ENCODE measurements at regions not wholly inside any gene's neighbourhood (a gene's known extent, or its start where the extent isn't known, plus 50 kb on each side); places are given as distances from the start of the nearest gene placed in this dataset.

- Mint-ChIP-seq H3K4me1 (ENCODE audit: low read depth, unreplicated experiment) (peaks cover 10% of the 10 kb centered on the region), H3K4me3 (ENCODE audit: unreplicated experiment) (no peak overlapping the region), H3K27me3 (ENCODE audit: unreplicated experiment) (peaks cover 3% of the 10 kb centered on the region), H3K27ac (ENCODE audit: unreplicated experiment) (no peak overlapping the region), H3K36me3 (ENCODE audit: unreplicated experiment) (no peaks in the 10 kb centered on the region), H3K9me3 (ENCODE audit: unreplicated experiment) (no peaks in the 10 kb centered on the region)
- DNase-seq: peak; percentile 33
- TF ChIP-seq CTCF (IDR thresholded peaks at IDR 0.05; ENCODE audit: partially characterized antibody, unreplicated experiment): no peak
These were observed 111.9 kb downstream of the EFNB2 start for GRCh38 chr13:106423530-106423929.

GRCh38 chr13:106418556-106418955 lies 116.9 kb downstream of the EFNB2 start:
- DNase-seq: no peak
- TF ChIP-seq CTCF (IDR thresholded peaks at IDR 0.05; ENCODE audit: partially characterized antibody, unreplicated experiment): no peak
- Mint-ChIP-seq H3K27ac (ENCODE audit: unreplicated experiment) (no peak overlapping the region), H3K27me3 (ENCODE audit: unreplicated experiment) (peaks cover 5% of the 10 kb centered on the region), H3K4me1 (ENCODE audit: low read depth, unreplicated experiment) (peaks cover 13% of the 10 kb centered on the region), H3K36me3 (ENCODE audit: unreplicated experiment) (no peaks in the 10 kb centered on the region), H3K4me3 (ENCODE audit: unreplicated experiment) (no peak overlapping the region), H3K9me3 (ENCODE audit: unreplicated experiment) (no peaks in the 10 kb centered on the region)

GRCh38 chr13:106417467-106418110 lies 117.9 kb downstream of the EFNB2 start:
- DNase-seq: no peak
- Mint-ChIP-seq H3K27me3 (ENCODE audit: unreplicated experiment) (peaks cover 2% of the 10 kb centered on the region), H3K4me1 (ENCODE audit: low read depth, unreplicated experiment) (peaks cover 6% of the 10 kb centered on the region), H3K27ac (ENCODE audit: unreplicated experiment) (no peak overlapping the region), H3K36me3 (ENCODE audit: unreplicated experiment) (no peaks in the 10 kb centered on the region), H3K9me3 (ENCODE audit: unreplicated experiment) (no peaks in the 10 kb centered on the region), H3K4me3 (ENCODE audit: unreplicated experiment) (no peak overlapping the region)
- TF ChIP-seq CTCF (IDR thresholded peaks at IDR 0.05; ENCODE audit: partially characterized antibody, unreplicated experiment): no peak

GRCh38 chr13:106416645-106417044 lies 118.8 kb downstream of the EFNB2 start:
- H3K27me3 Mint-ChIP-seq (ENCODE audit: unreplicated experiment): peaks cover 2% of the 10 kb centered on the region
- H3K4me3 Mint-ChIP-seq (ENCODE audit: unreplicated experiment): no peak overlapping the region
- H3K36me3 Mint-ChIP-seq (ENCODE audit: unreplicated experiment): no peaks in the 10 kb centered on the region
- no peak overlapping the region for H3K27ac Mint-ChIP-seq (ENCODE audit: unreplicated experiment)
- DNase-seq: no peak
- no peaks in the 10 kb centered on the region for H3K9me3 Mint-ChIP-seq (ENCODE audit: unreplicated experiment)
- TF ChIP-seq CTCF (IDR thresholded peaks at IDR 0.05; ENCODE audit: partially characterized antibody, unreplicated experiment): no peak
- peaks cover 6% of the 10 kb centered on the region for H3K4me1 Mint-ChIP-seq (ENCODE audit: low read depth, unreplicated experiment)

- DNase-seq: no peak
- no peaks in the 10 kb centered on the region for H3K9me3 Mint-ChIP-seq (ENCODE audit: unreplicated experiment)
These were observed 119.5 kb downstream of the EFNB2 start for GRCh38 chr13:106415971-106416370.

More at GRCh38 chr13:106415971-106416370, 119.5 kb downstream of the EFNB2 start:
- Mint-ChIP-seq H3K4me1 (ENCODE audit: low read depth, unreplicated experiment) (peaks cover 6% of the 10 kb centered on the region), H3K4me3 (ENCODE audit: unreplicated experiment) (no peak overlapping the region), H3K27me3 (ENCODE audit: unreplicated experiment) (peaks cover 2% of the 10 kb centered on the region), H3K27ac (ENCODE audit: unreplicated experiment) (no peak overlapping the region), H3K36me3 (ENCODE audit: unreplicated experiment) (no peaks in the 10 kb centered on the region)
- TF ChIP-seq CTCF (IDR thresholded peaks at IDR 0.05; ENCODE audit: partially characterized antibody, unreplicated experiment): no peak
